Right renal pelvis (tissue), 4 donors: ENCODE measurements at regions not wholly inside any gene's neighbourhood (a gene's known extent, or its start where the extent isn't known, plus 50 kb on each side); places are given as distances from the start of the nearest gene placed in this dataset.
"Not testable (repeated sequence)": the region's sequence is repeated elsewhere in the genome, so short reads cannot be mapped to it uniquely, and the experiment has no call there.

ENCODE experiments used
- DNase-seq, 4 donors: peaks; one replicate each; pipeline ENCODE4 v3.0.0-alpha.2; 2013; ENCODE audit warnings: low read depth in 4 of 4, low spot score in 3 of 4, missing footprints in 1 of 4

DNA sequence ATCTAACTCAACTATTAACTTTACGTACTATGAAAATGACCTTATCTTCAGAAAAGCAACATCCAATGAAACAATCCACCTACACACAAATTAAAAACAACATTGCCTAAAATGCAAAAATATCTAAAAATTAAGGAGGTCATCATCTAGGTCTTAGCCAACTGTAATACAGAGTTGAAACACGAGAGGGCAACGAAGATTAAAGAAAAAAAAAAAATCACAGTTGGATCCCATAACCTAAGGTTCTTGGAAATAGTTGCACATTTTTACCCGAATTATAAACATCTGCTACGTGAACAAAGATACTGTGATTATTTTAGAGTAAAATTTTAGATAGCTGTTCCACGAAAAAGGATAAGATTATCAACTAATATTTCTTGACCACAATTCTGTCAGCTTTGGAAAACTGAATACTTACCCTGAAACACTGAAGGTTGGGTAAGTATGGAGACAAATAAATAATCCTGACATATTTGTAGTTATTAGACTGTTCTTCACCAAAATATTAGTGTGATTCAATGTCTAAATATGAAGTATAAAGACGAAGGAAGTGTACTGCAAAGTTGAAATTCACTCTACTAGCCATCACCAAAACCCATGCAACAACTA lies 88.0 kb upstream of the AK4 start:
- peak in 1 of 4 donors; percentile 16 for DNase-seq

- DNase-seq, result no peak
Observed at GRCh38 chr1:65062339-65062738, 85.7 kb upstream of the AK4 start.

- DNase-seq, result no peak
Observed at GRCh38 chr1:65063025-65063424, 85.0 kb upstream of the AK4 start.

GRCh38 chr1:65064981-65065380 lies 83.0 kb upstream of the AK4 start:
- DNase-seq, result no peak

- DNase-seq, result no peak
Observed at GRCh38 chr1:65065524-65066418, 82.2 kb upstream of the AK4 start.

- DNase-seq, result peak in 1 of 4 donors; percentile 22
Observed at GRCh38 chr1:65066419-65066765, 81.6 kb upstream of the AK4 start.

DNA sequence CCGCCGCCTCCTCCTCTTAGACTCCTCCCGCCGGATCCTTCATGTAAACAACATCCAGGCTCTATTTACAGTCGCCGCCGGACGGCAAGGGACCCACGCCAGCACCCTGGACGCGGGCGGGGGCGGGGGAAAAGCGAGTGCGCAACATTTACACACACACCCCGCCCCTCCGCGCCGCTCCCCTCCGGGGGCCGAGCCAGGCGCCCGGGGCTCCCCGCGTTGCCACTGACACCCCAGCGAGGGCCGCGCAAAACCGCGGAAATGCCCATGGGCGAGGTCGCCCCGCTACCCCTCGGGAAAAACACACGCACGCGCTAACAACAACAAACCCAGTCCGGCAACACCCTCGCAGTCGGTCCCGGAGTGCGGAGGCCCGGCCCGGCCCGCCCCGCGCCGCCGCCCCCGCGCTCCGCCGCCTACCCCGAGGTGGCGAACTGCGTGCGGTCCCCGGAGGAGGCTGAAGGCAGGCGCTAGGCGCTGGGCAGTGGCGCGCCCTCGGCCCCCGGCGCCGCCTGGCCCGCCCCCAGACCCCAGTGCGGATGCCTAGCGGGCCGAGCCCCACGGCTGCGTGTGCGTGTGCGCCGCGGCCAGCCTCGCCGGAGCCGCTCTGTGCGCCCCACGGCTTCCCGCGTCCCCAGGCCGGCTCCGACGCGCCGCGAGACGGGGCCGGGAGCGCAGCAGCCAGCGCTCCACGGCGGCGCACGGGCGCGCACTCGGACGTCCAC lies 81.1 kb upstream of the AK4 start:
- DNase-seq, result peak in 3 of 4 donors; percentile 41 to 64 (median 52)

GRCh38 chr1:65067491-65068201 lies 80.4 kb upstream of the AK4 start:
- DNase-seq, result peak; percentile 60 to 71 (median 66)

DNA sequence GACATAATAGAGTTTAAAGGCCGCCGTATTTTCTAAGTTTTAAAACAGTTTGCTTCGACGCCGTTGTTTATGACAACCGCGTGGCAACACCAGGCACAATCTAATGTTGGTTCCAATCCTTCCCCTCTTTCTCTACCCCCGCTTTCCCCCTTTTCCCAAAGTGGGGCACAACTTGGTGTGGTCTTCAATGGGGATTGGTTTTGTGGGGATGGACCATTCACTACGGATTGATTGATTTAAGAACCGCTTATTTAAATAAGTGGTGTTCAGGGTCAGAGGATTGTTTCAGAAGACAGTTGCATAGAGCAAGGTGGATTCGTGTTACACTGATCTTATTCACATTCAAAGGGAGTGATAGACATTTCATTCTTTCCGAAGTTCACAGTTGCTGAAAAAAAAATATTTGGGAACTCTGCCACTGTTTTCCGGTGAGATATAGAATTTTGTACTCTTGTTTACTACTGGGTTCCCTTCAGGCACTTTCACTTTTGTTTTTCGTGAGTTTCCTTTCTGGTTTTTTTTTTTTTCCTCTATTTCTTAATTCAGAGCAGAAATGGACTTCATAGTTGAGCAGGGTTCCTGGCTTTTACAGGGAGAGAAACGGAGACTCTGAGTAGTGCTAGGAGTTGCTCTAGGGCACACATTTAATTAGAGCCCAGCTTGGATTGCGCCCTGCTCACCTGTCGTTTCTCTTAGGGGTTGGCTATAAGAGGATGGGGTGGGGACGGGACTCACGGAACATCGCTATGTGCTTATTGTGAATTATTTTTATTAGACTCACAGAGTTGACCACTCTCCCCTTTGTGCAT lies 79.6 kb upstream of the AK4 start:
- DNase-seq, result peak in 2 of 4 donors; percentile 18 to 31

GRCh38 chr1:65069011-65069565 lies 78.9 kb upstream of the AK4 start:
- DNase-seq, result no peak

- no peak for DNase-seq
Observed at GRCh38 chr1:65072845-65073244, 75.2 kb upstream of the AK4 start.

GRCh38 chr1:65075123-65075976 lies 72.7 kb upstream of the AK4 start:
- peak in 1 of 4 donors; percentile 22 for DNase-seq

GRCh38 chr1:65077369-65077768 lies 70.6 kb upstream of the AK4 start:
- DNase-seq, result no peak

- DNase-seq, result no peak
Observed at GRCh38 chr1:65079941-65080340, 68.1 kb upstream of the AK4 start.

DNA sequence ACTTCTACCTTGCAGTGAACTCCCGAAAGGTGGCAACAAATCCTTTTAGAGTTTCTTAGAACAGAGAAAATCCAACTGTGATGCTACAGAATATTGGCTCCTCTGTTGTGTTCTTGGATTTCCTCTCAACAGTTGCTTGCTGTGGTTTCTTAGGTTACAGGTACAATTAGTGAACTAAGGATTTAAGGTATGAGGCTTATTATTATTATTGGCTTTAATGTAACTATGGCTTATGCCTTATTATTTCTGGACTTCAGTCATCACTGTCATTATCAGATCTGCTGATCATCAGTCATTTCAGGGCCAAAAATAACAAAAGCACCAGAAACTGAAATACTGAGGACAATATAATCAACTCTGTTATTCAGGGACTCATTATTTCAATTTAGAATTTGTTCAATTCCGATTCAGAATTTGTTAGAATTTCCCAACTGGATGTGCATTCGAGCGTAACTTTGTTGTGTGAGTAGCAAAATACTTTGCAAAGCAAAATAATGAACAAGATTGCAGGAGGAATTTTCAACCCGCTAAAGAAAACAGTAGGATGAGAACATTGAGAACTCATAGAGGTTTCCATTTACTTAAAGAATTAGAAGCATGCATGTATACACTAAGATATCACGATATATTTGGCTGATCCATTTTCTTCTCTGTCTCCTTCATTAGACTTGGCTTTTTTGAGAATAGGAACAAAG lies 65.5 kb upstream of the AK4 start:
- no peak for DNase-seq

DNA sequence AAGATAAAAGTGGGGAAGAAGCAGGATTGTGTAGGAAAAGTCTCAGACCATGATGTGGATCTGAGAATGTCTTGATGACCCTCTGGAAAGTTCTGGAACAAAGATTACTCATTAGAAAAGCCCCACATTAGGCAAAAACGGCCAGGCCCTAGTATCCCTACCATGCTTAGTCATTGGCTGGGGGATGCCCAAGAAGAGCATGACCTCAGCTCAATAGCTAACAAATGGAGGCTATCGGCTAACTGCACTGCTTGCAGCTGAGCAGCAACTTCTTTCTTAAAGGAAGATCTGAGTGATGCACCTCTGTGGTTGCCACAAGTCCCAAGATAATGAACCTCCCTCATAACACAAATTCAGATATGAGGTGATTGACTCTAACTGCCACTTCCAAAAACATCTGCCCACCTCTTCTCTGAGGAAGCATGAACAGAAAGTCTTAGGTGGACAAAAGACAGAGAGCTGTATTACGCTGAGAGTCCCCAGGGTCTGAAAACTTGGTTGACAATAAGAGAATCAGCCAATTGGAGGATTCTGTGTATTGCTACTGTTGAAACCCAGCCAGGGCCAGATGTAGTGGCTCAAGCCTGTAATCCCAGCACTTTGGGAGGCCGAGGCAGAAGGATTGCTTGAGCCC lies 64.6 kb upstream of the AK4 start:
- DNase-seq, result no peak

GRCh38 chr1:65084066-65084465 lies 63.9 kb upstream of the AK4 start:
- DNase-seq, result no peak

GRCh38 chr1:65087519-65087918 lies 60.5 kb upstream of the AK4 start:
- DNase-seq, result not testable (repeated sequence)
